IMR-90 (cell line): ENCODE measurements at regions not wholly inside any gene's neighbourhood (a gene's known extent, or its start where the extent isn't known, plus 50 kb on each side); places are given as distances from the start of the nearest gene placed in this dataset.

Experiments used
- ATAC-seq: fragments of 200-7000 bp; cut with Tn5 transposase; 2 replicates; pipeline ENCODE4 v1.9.1; 2020; ENCODE audit warnings: low read depth, mild to moderate bottlenecking, moderate library complexity
- BruUV-seq: library from RNA; stranded (reverse); fragments of 400-500 nt; replicated peaks from 2 replicates; lab custom pipeline; 2021; lab: Mats Ljungman, UMichigan
- CTCF ChIA-PET: fragments of 300-600 bp; formaldehyde crosslinking; extraction: SDS; loops from one replicate; lab custom pipeline; 2021; ENCODE audit warnings: antibody characterized with exemption; lab: Yijun Ruan, JAX
- POLR2A ChIA-PET: fragments of 300-600 bp; sonication (Branson Sonifier 250); formaldehyde crosslinking; loops from one replicate; lab custom pipeline; 2022; ENCODE audit warnings: antibody characterized with exemption; ENCODE audit not compliant: unreplicated experiment; lab: Charles Lee
- DNase-seq: peaks from one replicate; pipeline ENCODE4 v3.0.0; 2013
- H2AFZ ChIP-seq: replicated peaks from 2 replicates; pipeline ENCODE3; 2013; ENCODE audit warnings: low read length, mild to moderate bottlenecking; ENCODE audit not compliant: poor library complexity
- H2AK5ac ChIP-seq: 2 replicates; pipeline ENCODE4 v1.6.1; 2013; ENCODE audit warnings: low read depth, low read length, inconsistent platforms
- H2AK9ac ChIP-seq: replicated peaks from 2 replicates; pipeline ENCODE3; 2013; ENCODE audit warnings: mild to moderate bottlenecking, low read depth, low read length, moderate library complexity; ENCODE audit not compliant: poor library complexity
- H2BK120ac ChIP-seq: 2 replicates; pipeline ENCODE4 v1.6.1; 2013; ENCODE audit warnings: low read depth, low read length, inconsistent platforms
- H2BK15ac ChIP-seq: 3 replicates; pipeline ENCODE4 v1.6.1; 2013; ENCODE audit warnings: low read depth, low read length, inconsistent platforms
- H2BK20ac ChIP-seq: 2 replicates; pipeline ENCODE4 v1.6.1; 2013; ENCODE audit warnings: low read depth, mild to moderate bottlenecking, inconsistent platforms, low read length, moderate library complexity
- H2BK5ac ChIP-seq: 2 replicates; pipeline ENCODE4 v1.6.1; 2013; ENCODE audit warnings: mild to moderate bottlenecking, low read depth, low read length, inconsistent platforms; ENCODE audit not compliant: poor library complexity, severe bottlenecking
- H3K14ac ChIP-seq: replicated peaks from 2 replicates; pipeline ENCODE4 v1.6.1; 2013; ENCODE audit warnings: low read depth, low read length, inconsistent platforms
- H3K18ac ChIP-seq: 2 replicates; pipeline ENCODE4 v1.6.1; 2013; ENCODE audit warnings: low read depth, low read length, control low read depth
- H3K23ac ChIP-seq: 2 replicates; pipeline ENCODE4 v1.6.1; 2013; ENCODE audit warnings: low read depth, low read length, inconsistent platforms
- H3K27ac ChIP-seq: 2 replicates; pipeline ENCODE4 v1.5.1; 2013; ENCODE audit warnings: mild to moderate bottlenecking, control low read depth, low read length; ENCODE audit not compliant: insufficient read depth
- H3K27me3 ChIP-seq: 2 replicates; pipeline ENCODE4 v1.6.1; 2013; ENCODE audit warnings: low read length; ENCODE audit not compliant: control insufficient read depth, insufficient read depth
- H3K36me3 ChIP-seq: 2 replicates; pipeline ENCODE4 v1.6.1; 2013; ENCODE audit warnings: low read length, mixed read lengths; ENCODE audit not compliant: control insufficient read depth, insufficient read depth
- H3K4ac ChIP-seq: 2 replicates; pipeline ENCODE4 v1.6.1; 2013; ENCODE audit warnings: low read depth, low read length, inconsistent platforms
- H3K4me1 ChIP-seq: 2 replicates; pipeline ENCODE4 v1.6.1; 2013; ENCODE audit warnings: low read length, mixed read lengths; ENCODE audit not compliant: control insufficient read depth, insufficient read depth
- H3K4me2 ChIP-seq: 2 replicates; pipeline ENCODE4 v1.6.1; 2013; ENCODE audit warnings: low read depth, mild to moderate bottlenecking, control low read depth, low read length, moderate library complexity
- H3K4me3 ChIP-seq: 2 replicates; pipeline ENCODE4 v1.5.1; 2013; ENCODE audit warnings: low read depth, mild to moderate bottlenecking, control low read depth, low read length, moderate library complexity; ENCODE audit not compliant: insufficient read depth
- H3K56ac ChIP-seq: 2 replicates; pipeline ENCODE4 v1.6.1; 2013; ENCODE audit warnings: low read length, inconsistent platforms; ENCODE audit not compliant: insufficient read depth; ENCODE audit errors: extremely low read depth
- H3K79me1 ChIP-seq, 2 experiments: 2 replicates each; pipeline ENCODE4 v1.6.1; 2013; ENCODE audit warnings: low read length in 2 of 2, inconsistent platforms in 1 of 2, low read depth in 1 of 2
- H3K9ac ChIP-seq: 2 replicates; pipeline ENCODE4 v1.6.1; 2013; ENCODE audit warnings: low read depth, low read length, control low read depth
- H3K9me1 ChIP-seq: 2 replicates; pipeline ENCODE4 v1.6.1; 2013; ENCODE audit warnings: low read length, inconsistent platforms; ENCODE audit not compliant: insufficient read depth
- H3K9me3 ChIP-seq: 2 replicates; pipeline ENCODE4 v1.6.1; 2013; ENCODE audit warnings: low read length; ENCODE audit not compliant: control insufficient read depth, insufficient read depth
- H4K20me1 ChIP-seq: 2 replicates; pipeline ENCODE4 v1.6.1; 2013; ENCODE audit warnings: low read length, inconsistent platforms; ENCODE audit not compliant: insufficient read depth
- H4K5ac ChIP-seq: 2 replicates; pipeline ENCODE4 v1.6.1; 2013; ENCODE audit warnings: mild to moderate bottlenecking, low read depth, low read length, control low read depth
- H4K8ac ChIP-seq, 2 experiments: 2 replicates each; pipeline ENCODE4 v1.6.1; 2013; ENCODE audit warnings: low read depth in 2 of 2, low read length in 2 of 2, control low read depth in 1 of 2, inconsistent platforms in 1 of 2
- H4K91ac ChIP-seq: 2 replicates; pipeline ENCODE4 v1.6.1; 2013; ENCODE audit warnings: low read depth, low read length, inconsistent platforms; ENCODE audit not compliant: insufficient read depth
- BHLHE40 ChIP-seq: fragments of 150-350 bp; IDR thresholded peaks from 2 replicates; pipeline ENCODE4 v1.6.1; 2016; ENCODE audit warnings: mild to moderate bottlenecking, low read depth, low read length
- CHD1 ChIP-seq: IDR thresholded peaks from 2 replicates; pipeline ENCODE4 v1.6.1; 2012; ENCODE audit warnings: low read depth, low read length, improper control_type of control experiment
- FOS ChIP-seq: fragments of 150-350 bp; IDR thresholded peaks from 2 replicates; pipeline ENCODE4 v1.6.1; 2016; ENCODE audit warnings: low read depth, low read length
- MAZ ChIP-seq: IDR thresholded peaks from 2 replicates; pipeline ENCODE4 v1.6.1; 2012; ENCODE audit warnings: low read depth, mild to moderate bottlenecking, low read length, improper control_type of control experiment, moderate library complexity, borderline replicate concordance
- NFE2L2 ChIP-seq: fragments of 150-350 bp; IDR thresholded peaks from 2 replicates; pipeline ENCODE4 v1.6.1; 2016; ENCODE audit warnings: low read depth, mild to moderate bottlenecking, low read length
- POLR2A ChIP-seq: IDR thresholded peaks from 2 replicates; pipeline ENCODE4 v1.6.1; 2012; ENCODE audit warnings: mild to moderate bottlenecking, low read depth, low read length
- RCOR1 ChIP-seq: IDR thresholded peaks from 2 replicates; pipeline ENCODE4 v1.6.1; 2012; ENCODE audit warnings: mild to moderate bottlenecking, low read length, improper control_type of control experiment; ENCODE audit not compliant: insufficient replicate concordance
- RFX5 ChIP-seq: IDR thresholded peaks from 2 replicates; pipeline ENCODE4 v1.8.0; 2012; ENCODE audit warnings: low read depth, mild to moderate bottlenecking, low read length, moderate library complexity
- WGBS, 2 experiments: methylation state at CpG; one replicate each; pipeline versions ENCODE4 v1.1.5 to v1.1.7; 2013; ENCODE audit warnings: missing lambda C conversion rate in 2 of 2; ENCODE audit not compliant: insufficient read length in 1 of 2; ENCODE audit errors: extremely low coverage in 2 of 2; 5-methylcytosine and 5-hydroxymethylcytosine counted together
- dilution Hi-C: fragments of 300-500 bp; cut with HindIII; formaldehyde crosslinking; loops from one replicate; pipeline ENCODE4 v1.14.3; 2018; ENCODE audit warnings: low sequenced_read_pairs; ENCODE audit not compliant: unreplicated experiment
- in situ Hi-C: fragments of 300-500 bp; cut with MboI; formaldehyde crosslinking; loops from 3 replicates; pipeline ENCODE4 v1.14.3; 2019; ENCODE audit warnings: low sequenced_read_pairs, inconsistent platforms, mixed read lengths
- intact Hi-C: fragments of 100-400 bp; cut with micrococcal nuclease; formaldehyde crosslinking; loops from 2 replicates; pipeline ENCODE4 v1.10.0; 2022
- TF ChIP-seq, protein P1 (sequence below): conservative IDR thresholded peaks from 2 replicates; pipeline ENCODE4 v1.5.1; 2012; ENCODE audit warnings: mild to moderate bottlenecking, low read depth, low read length, improper control_type of control experiment
- TF ChIP-seq, protein P2 (sequence below): fragments of 150-350 bp; IDR thresholded peaks from 2 replicates; pipeline ENCODE4 v1.6.1; 2017; ENCODE audit warnings: mild to moderate bottlenecking, antibody characterized with exemption, low read length, low read depth

DNA sequence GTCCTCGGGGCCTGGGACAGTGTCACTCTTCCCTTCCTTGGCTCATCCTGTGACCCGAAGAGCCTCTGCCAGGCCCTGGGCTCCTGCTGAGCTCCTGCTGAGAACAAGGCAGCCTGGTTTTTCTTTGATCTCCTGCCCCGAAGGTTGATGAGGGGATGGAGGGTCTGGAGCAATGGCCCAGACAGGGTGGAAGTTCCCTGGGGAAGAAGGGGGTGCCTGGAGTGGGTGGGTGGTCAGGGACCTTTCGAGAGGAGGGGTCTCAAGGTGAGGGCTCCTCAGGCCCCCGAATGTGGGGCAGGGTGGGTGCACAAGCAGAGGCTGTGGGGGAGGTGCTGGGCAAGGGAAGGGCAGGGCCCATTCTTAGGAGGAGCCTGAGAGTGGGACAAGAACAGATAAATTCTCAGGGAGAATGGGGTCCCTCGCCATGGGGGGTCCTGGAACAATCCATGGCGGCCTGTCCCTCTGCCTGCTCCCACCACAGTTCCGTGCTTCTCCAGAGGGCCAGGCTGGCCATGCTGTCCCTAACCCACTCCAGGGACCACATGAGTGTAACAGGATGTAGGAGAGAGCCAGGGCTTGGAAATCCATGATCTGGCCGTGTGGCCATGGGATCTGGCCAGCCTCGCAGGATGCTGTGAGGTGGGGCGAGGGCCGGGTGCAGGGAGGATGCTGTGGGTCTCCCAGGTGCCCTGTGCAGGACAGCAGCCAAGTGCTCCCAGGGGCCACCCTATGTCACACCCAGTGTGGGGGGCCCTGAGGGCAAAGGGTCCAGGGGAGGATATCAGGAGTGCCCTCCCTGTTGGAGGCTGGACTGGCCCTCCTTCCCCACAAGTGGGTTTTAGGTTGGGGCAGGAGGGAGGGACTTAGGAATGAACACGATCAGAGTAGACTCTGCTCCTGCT, 128.5 kb upstream of the LPCAT1 start:
- no peak overlapping the region for H2BK120ac ChIP-seq
- no peak overlapping the region for H4K8ac ChIP-seq
- H3K4ac ChIP-seq: no peak overlapping the region
- CTCF ChIA-PET: no interaction called here
- no peak overlapping the region for H4K5ac ChIP-seq
- peak overlapping the region; percentile 21 for H2AFZ ChIP-seq
- no peak overlapping the region for H3K23ac ChIP-seq
- BruUV-seq: no TSS peak
- no peaks in the 10 kb centered on the region for H4K20me1 ChIP-seq
- TF ChIP-seq, protein P1, sequence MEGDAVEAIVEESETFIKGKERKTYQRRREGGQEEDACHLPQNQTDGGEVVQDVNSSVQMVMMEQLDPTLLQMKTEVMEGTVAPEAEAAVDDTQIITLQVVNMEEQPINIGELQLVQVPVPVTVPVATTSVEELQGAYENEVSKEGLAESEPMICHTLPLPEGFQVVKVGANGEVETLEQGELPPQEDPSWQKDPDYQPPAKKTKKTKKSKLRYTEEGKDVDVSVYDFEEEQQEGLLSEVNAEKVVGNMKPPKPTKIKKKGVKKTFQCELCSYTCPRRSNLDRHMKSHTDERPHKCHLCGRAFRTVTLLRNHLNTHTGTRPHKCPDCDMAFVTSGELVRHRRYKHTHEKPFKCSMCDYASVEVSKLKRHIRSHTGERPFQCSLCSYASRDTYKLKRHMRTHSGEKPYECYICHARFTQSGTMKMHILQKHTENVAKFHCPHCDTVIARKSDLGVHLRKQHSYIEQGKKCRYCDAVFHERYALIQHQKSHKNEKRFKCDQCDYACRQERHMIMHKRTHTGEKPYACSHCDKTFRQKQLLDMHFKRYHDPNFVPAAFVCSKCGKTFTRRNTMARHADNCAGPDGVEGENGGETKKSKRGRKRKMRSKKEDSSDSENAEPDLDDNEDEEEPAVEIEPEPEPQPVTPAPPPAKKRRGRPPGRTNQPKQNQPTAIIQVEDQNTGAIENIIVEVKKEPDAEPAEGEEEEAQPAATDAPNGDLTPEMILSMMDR: no peak
- no peak for TF ChIP-seq FOS
- TF ChIP-seq RCOR1: no peak
- TF ChIP-seq BHLHE40: no peak
- TF ChIP-seq MAZ: no peak
- no peak for TF ChIP-seq RFX5
- TF ChIP-seq POLR2A: no peak
- no peak for TF ChIP-seq NFE2L2
- no peak for TF ChIP-seq CHD1
- TF ChIP-seq, protein P2, sequence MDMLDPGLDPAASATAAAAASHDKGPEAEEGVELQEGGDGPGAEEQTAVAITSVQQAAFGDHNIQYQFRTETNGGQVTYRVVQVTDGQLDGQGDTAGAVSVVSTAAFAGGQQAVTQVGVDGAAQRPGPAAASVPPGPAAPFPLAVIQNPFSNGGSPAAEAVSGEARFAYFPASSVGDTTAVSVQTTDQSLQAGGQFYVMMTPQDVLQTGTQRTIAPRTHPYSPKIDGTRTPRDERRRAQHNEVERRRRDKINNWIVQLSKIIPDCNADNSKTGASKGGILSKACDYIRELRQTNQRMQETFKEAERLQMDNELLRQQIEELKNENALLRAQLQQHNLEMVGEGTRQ: no peak
- no peaks in the 10 kb centered on the region for H3K9me3 ChIP-seq
- ATAC-seq: no peak
- H2BK5ac ChIP-seq: no peak overlapping the region
- H3K4me1 ChIP-seq: no peaks in the 10 kb centered on the region
- no peak overlapping the region for H3K14ac ChIP-seq
- no peak overlapping the region for H2BK15ac ChIP-seq
- H3K56ac ChIP-seq: no peak overlapping the region
- H3K9ac ChIP-seq: no peak overlapping the region
- no peak overlapping the region for H3K18ac ChIP-seq
- no peaks in the 10 kb centered on the region for H3K36me3 ChIP-seq
- H2AK9ac ChIP-seq: no peak overlapping the region
- no peak overlapping the region for H3K27ac ChIP-seq
- H3K79me1 ChIP-seq: no peaks in the 10 kb centered on the region
- intact Hi-C loops: no loop called here
- H3K4me2 ChIP-seq: no peak overlapping the region
- dilution Hi-C loops: no loop called here
- no peak for DNase-seq
- POLR2A ChIA-PET: no interaction called here
- no peak overlapping the region for H4K91ac ChIP-seq
- H3K4me3 ChIP-seq: no peak overlapping the region
- H3K9me1 ChIP-seq: no peaks in the 10 kb centered on the region
- no peak overlapping the region for H2AK5ac ChIP-seq
- in situ Hi-C loops: no loop called here
- 47% methylated on average over 3 of the region's 13 CpGs; no CpG with 5 or more reads in 1 of the 2 experiments for WGBS, 2 experiments
- no peak overlapping the region for H2BK20ac ChIP-seq
- H3K27me3 ChIP-seq: peaks cover 53% of the 10 kb centered on the region
